ENCODE measurements at regions not wholly inside any gene's neighbourhood (a gene's known extent, or its start where the extent isn't known, plus 50 kb on each side); places are given as distances from the start of the nearest gene placed in this dataset.

- TF ChIP-seq ZNF274 (IDR thresholded peaks at IDR 0.05; ENCODE audit: low read depth, low read length) (no peak), YY1 (IDR thresholded peaks at IDR 0.05; ENCODE audit: insufficient read depth, insufficient read length) (no peak), SUZ12 (IDR thresholded peaks at IDR 0.05; ENCODE audit: extremely low read depth, insufficient read depth, insufficient read length) (no peak)
Measured at GRCh38 chr13:39144941-39145533, 106.8 kb downstream of the NHLRC3 start.
